HL-60 (cell line): ENCODE measurements at regions not wholly inside any gene's neighbourhood (a gene's known extent, or its start where the extent isn't known, plus 50 kb on each side); places are given as distances from the start of the nearest gene placed in this dataset.

Experiments
- POLR2AphosphoS5 ChIP-seq: IDR thresholded peaks from 2 replicates; pipeline ENCODE4 v1.6.1; 2012; ENCODE audit warnings: low read depth
- SPI1 ChIP-seq: IDR thresholded peaks from 2 replicates; pipeline ENCODE4 v1.6.1; 2012; ENCODE audit warnings: low read depth, mild to moderate bottlenecking, borderline replicate concordance
- TF ChIP-seq, protein P1 (sequence below): IDR thresholded peaks from one replicate; pipeline ENCODE4 v1.5.1; 2011; ENCODE audit warnings: low read length, control low read depth, inconsistent platforms; ENCODE audit not compliant: insufficient read depth
- TF ChIP-seq, protein P2 (sequence below): IDR thresholded peaks from 2 replicates; pipeline ENCODE4 v1.6.1; 2012; ENCODE audit warnings: low read depth; ENCODE audit not compliant: insufficient replicate concordance

DNA sequence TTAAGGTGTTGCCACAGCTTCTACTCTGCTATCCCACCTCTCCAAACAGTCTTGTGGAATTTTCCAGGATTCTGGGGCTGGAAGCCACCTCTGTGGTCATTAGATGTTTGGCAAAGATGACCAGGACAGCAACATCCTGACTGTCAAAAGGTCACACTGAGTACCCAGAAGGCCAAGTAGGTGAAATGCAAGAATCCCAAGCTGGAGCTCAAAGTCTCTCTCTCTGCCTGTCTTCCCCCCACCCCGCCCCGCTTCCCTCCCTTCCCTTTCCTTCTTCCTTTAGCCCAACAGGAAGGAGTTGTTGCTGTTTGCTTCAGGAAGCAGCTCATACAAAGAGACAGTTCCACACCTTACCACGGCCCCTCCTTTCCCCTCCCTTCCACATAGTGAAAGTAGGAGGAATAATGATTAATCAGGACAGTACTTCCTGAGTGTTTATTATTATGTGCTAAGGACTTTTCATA lies 75.6 kb upstream of the SLC2A1 start:
- TF ChIP-seq, protein P1, sequence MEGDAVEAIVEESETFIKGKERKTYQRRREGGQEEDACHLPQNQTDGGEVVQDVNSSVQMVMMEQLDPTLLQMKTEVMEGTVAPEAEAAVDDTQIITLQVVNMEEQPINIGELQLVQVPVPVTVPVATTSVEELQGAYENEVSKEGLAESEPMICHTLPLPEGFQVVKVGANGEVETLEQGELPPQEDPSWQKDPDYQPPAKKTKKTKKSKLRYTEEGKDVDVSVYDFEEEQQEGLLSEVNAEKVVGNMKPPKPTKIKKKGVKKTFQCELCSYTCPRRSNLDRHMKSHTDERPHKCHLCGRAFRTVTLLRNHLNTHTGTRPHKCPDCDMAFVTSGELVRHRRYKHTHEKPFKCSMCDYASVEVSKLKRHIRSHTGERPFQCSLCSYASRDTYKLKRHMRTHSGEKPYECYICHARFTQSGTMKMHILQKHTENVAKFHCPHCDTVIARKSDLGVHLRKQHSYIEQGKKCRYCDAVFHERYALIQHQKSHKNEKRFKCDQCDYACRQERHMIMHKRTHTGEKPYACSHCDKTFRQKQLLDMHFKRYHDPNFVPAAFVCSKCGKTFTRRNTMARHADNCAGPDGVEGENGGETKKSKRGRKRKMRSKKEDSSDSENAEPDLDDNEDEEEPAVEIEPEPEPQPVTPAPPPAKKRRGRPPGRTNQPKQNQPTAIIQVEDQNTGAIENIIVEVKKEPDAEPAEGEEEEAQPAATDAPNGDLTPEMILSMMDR = no peak
- TF ChIP-seq POLR2AphosphoS5 (no peak), SPI1 (no peak)
- TF ChIP-seq, protein P2, sequence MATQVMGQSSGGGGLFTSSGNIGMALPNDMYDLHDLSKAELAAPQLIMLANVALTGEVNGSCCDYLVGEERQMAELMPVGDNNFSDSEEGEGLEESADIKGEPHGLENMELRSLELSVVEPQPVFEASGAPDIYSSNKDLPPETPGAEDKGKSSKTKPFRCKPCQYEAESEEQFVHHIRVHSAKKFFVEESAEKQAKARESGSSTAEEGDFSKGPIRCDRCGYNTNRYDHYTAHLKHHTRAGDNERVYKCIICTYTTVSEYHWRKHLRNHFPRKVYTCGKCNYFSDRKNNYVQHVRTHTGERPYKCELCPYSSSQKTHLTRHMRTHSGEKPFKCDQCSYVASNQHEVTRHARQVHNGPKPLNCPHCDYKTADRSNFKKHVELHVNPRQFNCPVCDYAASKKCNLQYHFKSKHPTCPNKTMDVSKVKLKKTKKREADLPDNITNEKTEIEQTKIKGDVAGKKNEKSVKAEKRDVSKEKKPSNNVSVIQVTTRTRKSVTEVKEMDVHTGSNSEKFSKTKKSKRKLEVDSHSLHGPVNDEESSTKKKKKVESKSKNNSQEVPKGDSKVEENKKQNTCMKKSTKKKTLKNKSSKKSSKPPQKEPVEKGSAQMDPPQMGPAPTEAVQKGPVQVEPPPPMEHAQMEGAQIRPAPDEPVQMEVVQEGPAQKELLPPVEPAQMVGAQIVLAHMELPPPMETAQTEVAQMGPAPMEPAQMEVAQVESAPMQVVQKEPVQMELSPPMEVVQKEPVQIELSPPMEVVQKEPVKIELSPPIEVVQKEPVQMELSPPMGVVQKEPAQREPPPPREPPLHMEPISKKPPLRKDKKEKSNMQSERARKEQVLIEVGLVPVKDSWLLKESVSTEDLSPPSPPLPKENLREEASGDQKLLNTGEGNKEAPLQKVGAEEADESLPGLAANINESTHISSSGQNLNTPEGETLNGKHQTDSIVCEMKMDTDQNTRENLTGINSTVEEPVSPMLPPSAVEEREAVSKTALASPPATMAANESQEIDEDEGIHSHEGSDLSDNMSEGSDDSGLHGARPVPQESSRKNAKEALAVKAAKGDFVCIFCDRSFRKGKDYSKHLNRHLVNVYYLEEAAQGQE = no peak
